OCI-LY7 (cell line): ENCODE measurements at regions not wholly inside any gene's neighbourhood (a gene's known extent, or its start where the extent isn't known, plus 50 kb on each side); places are given as distances from the start of the nearest gene placed in this dataset.
"Not testable (repeated sequence)": the region's sequence is repeated elsewhere in the genome, so short reads cannot be mapped to it uniquely, and the experiment has no call there.

ENCODE experiments used
- EZH2phosphoT487 ChIP-seq: fragments of 200-600 bp; sonication (generic); IDR thresholded peaks from 2 replicates; pipeline ENCODE4 v1.6.1; 2018; ENCODE audit warnings: low read depth, borderline replicate concordance, mild to moderate bottlenecking, mixed run types, antibody characterized with exemption, low read length, moderate library complexity, mixed read lengths
- TF ChIP-seq, protein P1 (sequence below): fragments of 200-600 bp; sonication (generic); conservative IDR thresholded peaks from 2 replicates; pipeline ENCODE4 v1.5.1; 2014; ENCODE audit warnings: mild to moderate bottlenecking, antibody characterized with exemption, low read length, moderate library complexity, mixed read lengths

DNA sequence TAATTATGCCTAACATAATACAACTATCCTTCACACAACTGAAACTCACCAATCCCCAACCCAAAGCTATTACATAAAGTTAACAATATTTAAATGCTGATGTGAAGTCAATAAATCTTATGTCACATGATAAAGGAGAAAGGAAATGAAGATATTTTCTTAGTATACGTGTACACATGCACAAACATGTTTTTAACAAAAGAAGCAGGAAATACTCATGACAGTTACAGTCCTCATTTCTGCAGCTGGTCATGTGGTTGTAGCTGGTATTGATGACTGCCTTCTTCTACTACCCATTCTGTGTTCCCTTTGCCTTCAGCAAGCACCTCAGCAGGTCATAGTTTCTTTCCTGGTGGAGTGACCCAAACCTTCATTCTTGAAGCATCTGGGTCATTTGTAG lies 165.0 kb downstream of the EPM2A start:
- TF ChIP-seq, protein P1, sequence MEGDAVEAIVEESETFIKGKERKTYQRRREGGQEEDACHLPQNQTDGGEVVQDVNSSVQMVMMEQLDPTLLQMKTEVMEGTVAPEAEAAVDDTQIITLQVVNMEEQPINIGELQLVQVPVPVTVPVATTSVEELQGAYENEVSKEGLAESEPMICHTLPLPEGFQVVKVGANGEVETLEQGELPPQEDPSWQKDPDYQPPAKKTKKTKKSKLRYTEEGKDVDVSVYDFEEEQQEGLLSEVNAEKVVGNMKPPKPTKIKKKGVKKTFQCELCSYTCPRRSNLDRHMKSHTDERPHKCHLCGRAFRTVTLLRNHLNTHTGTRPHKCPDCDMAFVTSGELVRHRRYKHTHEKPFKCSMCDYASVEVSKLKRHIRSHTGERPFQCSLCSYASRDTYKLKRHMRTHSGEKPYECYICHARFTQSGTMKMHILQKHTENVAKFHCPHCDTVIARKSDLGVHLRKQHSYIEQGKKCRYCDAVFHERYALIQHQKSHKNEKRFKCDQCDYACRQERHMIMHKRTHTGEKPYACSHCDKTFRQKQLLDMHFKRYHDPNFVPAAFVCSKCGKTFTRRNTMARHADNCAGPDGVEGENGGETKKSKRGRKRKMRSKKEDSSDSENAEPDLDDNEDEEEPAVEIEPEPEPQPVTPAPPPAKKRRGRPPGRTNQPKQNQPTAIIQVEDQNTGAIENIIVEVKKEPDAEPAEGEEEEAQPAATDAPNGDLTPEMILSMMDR: not testable (repeated sequence)
- TF ChIP-seq EZH2phosphoT487: not testable (repeated sequence)
